AG20443 (cell line): ENCODE measurements at regions not wholly inside any gene's neighbourhood (a gene's known extent, or its start where the extent isn't known, plus 50 kb on each side); places are given as distances from the start of the nearest gene placed in this dataset.
"Not testable (repeated sequence)": the region's sequence is repeated elsewhere in the genome, so short reads cannot be mapped to it uniquely, and the experiment has no call there.

Source experiments
- DNase-seq: peaks from one replicate; pipeline ENCODE4 v3.0.0; 2012; ENCODE audit warnings: low spot score, mixed read lengths

DNA sequence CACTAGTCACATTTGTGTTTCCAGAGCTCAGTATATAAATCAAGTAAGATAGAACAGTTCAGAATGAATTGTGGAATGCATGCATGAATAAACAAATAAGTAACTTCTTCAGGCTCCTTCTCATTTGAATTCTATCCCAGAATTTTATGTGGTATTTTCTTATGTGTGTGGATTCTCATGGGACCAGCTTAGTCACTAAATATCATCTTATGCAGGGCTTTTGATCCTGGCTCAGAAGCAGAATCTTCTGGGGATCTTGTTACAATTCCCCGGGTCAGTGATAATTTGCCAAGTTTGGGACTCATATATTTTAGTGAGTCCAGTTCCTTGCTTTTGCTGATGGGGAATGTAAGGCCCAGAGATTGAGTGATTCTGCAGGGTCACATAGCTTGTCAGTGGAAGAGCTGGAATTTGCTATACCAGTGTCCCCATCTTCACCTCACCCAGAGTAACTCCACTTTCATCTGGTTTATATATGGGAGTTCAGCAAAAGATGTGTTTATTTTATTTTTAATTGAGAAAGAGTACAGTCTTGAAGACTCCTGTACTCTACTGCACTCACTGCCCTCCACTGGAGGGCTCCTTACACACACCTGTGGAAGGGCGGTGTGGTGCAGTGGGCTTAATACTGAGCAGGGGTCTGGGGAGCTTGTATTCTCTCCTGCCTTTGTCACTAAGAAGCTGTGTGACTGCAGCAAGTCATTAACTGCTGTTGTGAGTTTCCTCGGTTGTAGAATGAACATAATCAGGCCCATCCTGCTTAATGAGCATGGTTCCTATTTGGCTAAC lies 198.2 kb upstream of the CXorf66 start:
- DNase-seq: peak; percentile 18

DNA sequence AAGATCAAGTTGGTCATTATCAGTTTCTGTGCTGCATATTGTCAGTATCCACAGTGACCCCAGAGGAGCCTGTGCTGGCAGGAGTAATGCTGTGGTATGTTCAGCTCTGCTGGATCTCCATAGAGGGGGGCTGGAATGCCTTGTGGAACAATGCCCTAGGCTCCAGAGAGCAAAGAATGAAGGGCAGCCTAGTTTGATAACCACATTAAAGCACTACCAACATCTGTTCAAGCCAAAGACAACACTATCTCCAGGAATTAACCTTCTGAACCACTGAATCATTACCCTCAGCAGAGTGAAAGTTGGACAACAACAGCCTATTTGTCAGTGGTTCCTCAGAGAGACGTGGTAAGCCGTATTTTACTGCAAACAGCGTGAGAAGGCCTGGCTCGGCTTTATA lies 192.3 kb upstream of the CXorf66 start:
- peak; percentile 31 for DNase-seq

DNA sequence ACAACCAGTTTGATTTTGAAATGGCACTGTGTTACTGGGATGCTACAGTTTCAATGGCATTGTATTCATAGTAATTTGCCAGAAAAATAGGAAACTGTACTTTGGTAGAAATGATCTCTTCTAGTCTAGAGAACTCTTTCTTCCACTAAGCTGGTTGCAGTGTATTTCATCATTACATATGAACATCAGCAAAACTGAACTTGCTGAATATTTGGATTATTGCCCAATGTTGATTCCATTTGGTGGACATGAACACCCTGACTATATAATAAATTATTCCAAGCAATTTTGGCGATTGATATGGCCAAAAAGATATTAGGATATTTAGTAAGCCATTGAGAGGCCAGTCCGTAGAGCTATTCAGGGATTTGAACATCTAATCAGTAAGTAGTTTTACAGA lies 191.8 kb upstream of the CXorf66 start:
- DNase-seq: no peak

DNA sequence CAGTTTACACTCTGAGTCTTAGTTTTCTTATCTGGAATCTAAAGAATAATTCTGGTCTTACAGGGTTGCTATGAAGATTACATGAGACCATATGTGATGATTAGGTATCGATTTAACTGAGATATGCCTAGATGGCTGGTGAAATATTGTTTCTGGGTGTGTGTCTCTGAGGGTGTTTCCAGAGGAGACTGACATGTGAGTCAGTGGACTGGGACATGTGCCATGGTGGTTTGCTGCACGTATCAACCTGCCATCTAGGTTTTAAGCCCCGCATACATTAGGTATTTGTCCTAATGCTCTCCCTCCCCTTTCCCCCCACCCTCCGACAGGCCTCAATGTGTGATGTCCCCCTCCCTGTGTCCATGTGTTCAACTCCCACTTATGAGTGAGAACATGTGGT lies 186.0 kb upstream of the CXorf66 start:
- no peak for DNase-seq

DNA sequence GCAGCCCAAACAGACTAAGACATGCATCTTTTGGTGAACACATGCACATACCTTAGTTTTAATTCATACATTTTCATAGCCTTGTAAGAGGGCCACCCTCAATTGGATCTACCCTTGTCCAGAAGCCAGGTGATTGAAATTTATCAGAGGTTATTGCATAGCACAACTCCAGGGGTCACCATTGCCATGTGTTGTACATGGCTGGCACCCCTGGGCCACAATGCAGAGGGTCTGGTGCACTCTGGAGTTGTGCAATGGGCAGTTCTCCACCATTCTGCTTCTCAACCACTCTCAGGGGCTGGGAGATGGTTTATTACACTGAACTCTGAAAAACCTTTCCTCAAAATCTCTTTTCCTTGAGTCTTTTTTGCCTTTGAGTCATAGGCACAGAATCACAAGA lies 184.4 kb upstream of the CXorf66 start:
- no peak for DNase-seq

DNA sequence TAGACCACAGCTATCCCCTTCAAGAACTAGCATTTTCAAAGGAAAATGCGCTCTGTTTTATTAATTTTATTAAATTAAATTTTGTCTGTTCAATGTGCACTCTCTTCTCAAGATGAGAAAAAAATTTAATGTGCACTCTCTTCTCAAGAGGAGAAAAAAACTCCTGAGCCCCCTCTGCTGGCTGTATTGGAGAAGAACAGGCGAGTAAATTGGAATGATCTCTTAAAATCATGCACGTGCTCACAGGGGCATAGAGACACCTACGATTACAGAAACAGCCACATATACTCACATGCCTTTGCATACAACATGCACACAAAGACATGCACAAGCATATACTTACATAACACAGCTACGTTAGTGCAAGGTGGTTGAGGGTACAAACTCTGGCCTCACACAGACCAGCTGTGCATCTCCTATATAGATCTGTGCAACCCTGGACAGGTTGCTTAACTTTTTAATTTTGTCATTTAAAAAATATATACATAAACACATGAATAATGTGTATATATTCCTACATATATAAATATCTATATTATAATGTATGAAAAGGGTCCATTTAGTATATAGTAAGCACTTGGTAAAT lies 176.2 kb upstream of the CXorf66 start:
- peak; percentile 45 for DNase-seq

DNA sequence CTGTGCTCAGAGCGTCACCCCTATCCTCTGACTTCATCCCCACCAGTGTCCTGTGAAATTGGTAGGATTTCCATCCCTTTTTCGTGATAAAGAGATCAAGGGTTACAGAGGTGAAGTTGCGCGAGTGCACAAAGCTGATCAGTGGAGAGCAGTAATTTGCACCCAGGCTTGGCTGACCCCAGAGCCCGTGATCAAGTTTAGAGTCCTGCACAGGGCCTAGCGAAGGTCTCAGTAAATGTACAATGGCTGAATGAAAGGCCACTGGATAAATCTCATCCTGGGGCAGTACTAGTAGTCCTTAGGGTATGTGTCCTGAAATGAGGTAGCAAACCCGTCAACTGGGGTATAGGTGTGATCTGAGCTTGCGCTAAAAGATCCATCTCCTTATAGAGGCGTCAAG lies 173.2 kb upstream of the CXorf66 start:
- DNase-seq: not testable (repeated sequence)

DNA sequence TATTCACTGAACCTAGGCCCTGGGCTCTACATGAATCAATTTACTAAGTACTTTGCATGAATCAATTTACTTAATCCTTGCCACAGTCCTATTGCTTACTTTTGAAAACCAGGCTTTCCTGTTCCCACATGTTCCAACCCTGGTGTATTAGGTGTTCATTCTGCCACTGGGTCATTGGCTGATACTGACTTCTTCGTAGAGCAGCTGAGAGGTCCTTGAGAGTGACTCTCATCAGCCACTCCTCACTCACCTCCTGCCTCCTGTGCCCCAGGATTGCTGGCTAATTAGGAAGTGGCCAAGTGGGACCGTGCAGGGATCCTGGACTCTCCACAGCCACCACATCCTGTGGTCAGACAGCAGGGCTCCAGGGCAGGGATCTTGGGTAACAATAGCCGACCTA lies 172.7 kb upstream of the CXorf66 start:
- not testable (repeated sequence) for DNase-seq

DNA sequence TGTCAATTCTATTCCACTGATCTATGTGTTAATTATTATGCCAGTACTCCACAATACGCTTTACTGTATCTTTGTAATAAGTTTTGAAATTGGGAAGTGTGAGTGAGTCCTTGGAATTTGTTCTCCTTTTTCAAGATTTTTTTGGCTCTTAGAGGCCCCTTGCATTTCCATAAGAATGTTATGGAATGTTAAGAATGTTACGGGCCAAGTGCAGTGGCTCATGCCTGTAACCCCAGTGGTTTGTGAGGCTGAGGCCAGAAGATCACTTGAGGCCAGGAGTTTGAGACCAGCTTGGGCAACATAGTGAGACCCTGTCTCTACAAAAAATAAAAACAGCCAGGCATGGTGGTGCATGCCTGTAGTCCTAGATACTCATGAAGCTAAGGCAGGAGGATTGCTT lies 167.6 kb upstream of the CXorf66 start:
- DNase-seq: no peak

DNA sequence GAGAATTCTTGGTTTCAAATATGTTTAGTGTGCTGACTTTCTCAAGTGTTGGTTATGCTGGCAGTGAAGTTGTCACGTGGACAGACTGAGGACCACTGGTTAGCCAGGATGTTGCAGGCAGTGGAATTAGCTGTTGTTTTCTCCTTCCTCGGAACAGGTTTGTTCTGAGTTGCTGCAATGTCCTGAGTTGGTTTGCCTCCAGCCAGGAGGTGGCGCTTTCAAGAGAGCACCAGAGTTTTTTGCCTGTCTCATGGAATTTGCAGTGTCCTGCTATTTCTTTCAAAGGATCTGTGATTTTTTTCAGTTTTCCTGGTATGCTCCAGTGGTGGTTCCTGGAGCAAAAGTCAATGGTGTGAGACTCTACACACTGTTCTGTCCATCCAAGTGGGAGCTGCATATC lies 158.1 kb upstream of the CXorf66 start:
- DNase-seq: no peak

DNA sequence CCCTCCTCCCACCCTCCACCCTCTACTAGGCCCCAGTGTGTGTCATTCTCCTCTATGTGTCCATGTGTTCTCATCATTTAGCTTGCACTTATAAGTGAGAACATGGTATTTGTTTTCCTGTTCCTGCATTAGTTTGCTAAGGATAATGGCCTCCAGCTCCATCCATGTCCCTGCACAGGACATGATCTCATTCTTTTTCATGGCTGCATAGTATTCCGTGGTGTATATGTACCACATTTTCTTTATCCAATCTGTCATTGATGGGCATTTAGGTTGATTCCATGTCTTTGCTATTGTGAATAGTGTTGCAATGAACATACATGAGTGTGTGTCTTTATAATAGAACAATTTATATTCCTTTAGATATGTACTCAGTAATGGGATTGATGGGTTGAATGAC lies 148.7 kb upstream of the CXorf66 start:
- DNase-seq: not testable (repeated sequence)

DNA sequence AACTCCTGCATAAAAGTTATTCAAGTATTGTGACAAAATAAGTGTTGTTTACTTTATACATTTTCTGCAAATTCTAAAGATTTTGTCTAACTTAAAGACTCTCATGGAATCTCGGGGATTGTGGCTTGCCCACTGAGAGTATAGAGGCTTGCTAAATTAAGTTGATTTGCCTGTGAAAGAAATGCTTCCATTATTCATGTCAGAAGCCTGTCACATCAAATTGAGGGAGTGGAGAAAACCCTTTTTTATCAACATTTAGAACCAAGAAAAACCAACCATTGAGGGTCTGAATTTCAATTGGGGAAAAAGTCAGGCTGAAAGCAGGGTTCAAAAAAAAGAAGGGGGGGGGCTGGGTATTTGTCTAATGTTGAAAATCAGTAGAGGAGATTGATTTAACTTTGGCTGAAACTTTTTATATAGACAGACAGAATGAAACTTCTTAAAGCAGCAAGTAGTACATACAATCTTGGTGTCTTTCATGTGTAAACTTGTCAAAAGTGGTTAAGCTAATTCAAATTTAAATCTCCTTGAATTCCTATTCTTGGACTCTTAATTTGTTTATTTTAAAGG lies 144.8 kb upstream of the CXorf66 start:
- DNase-seq: no peak

DNA sequence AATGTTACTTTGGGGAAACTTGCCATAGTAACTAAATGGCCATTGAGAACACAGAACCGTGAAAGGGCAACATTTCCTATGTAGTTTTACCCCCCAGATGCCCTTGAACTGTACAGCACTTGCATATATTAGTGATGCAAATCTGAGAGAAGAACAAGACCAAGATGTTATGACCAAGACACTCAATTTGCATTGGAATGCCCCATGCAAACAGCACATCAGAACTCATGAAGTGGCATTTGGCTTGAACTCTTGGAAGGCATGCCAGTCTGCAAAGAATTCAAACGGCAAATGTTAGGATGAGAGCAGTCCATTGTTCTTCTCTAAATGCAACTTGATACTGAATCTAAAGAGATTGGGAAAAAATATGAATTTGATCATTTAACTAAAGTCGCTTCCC lies 139.4 kb upstream of the CXorf66 start:
- no peak for DNase-seq

DNA sequence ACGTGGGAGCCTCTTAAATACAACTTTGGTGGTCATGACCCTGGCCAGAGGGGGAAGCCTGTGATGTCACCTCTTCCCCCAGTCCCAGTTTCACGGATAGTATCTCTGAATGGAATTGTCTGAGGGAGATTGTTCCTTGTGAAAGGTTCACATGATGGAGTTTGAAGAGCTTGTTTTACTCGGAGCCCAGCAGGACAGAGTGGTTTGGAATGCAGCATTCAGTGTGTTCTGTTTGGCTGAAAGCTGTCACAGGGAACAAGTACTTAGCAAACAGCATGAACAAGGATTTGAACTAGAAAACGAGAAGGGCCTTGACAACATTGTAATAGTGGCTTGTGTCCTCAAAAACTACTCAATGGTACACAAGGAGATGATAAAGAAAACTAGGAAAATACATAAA lies 133.9 kb upstream of the CXorf66 start:
- DNase-seq: no peak

DNA sequence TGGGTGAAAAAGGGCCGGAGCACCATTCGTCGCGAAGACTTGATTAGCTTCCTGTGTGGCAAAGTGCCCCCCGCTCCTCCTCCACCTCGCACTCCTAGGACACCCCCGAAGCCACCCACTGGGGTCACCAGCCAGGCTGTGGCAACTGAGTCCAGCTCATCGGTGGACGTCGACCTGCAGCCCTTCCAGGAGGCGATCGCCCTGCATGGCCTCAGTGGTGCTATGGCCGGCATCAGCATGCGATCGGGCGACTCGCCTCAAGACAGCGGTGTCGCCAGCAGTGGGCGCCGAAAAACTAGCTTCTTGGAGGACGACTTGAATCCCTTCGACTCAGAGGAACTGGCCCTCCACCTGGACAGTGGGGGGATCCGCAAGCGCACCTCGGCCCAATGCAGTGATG lies 126.8 kb upstream of the CXorf66 start:
- DNase-seq: no peak

DNA sequence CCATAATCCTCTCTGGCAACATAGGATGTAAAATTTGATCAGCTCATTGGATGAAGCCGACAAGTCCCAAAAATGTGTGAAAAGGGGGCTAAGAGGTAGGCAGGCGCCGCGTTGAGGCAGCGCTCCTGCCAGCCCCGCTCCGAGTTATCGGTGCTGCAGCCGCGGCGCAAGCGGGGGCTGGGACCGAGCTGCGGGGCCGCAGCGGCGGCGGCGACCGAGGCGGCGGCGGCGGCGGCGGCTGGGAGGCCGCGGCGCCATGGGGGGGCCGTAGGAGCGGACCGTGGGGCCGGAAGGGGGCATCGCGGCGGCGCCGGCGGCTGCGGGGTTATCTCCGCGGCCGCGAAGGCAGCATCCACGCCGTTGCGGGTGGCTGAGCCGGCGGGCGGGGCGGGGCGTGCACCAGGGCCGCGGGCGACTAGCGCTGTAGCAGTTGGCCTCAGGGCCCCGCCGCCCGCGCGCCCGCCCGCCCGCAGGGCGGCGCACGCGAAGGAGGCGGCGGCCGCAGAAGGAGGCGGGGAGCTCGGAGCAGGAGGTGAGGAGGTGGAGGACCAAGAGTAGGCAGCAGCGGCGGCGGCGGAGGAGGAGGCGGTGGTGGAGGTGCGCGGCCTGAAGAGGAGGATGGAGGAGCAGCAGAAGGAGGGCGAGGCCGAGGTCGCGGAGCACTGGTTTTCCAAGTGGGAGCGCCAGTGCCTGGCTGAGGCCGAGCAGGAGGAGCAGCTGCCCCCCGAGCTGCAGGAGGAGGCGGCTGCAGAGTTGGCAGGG lies 126.0 kb upstream of the CXorf66 start:
- DNase-seq: peak; percentile 40

DNA sequence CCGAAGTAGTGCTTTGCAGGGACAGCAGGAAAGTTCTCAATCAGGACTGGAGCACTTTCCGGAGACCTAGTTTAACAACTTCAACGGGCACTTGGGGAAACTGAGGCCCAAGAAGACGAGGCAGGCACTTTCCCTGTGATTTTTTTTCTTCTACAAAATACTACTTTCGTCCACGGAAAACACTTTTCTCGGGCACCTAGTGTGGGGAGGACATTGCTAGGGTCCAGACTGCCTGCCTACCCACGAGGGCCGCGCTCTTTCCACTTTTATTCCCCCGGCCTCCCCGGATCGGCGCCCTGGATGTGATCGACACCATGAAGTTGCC lies 125.4 kb upstream of the CXorf66 start:
- no peak for DNase-seq

DNA sequence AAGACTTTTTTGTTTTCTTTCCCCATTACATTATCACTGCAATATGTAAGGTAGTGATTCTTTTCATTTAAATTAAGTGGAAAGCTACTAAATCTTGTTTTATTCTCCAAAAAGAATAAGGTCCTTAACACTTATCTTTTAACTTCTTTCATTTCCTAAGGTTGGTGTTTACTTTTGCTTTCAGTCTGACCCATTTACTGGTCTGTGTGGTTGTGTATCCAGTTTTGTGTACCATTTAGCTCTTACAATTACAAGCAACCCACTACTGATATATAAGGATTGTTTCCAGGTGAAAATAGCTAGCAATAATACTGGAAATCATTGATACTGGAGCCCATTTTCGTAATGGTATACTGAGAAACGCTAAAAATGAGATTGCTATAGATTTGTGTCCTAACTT lies 123.1 kb upstream of the CXorf66 start:
- DNase-seq: no peak

DNA sequence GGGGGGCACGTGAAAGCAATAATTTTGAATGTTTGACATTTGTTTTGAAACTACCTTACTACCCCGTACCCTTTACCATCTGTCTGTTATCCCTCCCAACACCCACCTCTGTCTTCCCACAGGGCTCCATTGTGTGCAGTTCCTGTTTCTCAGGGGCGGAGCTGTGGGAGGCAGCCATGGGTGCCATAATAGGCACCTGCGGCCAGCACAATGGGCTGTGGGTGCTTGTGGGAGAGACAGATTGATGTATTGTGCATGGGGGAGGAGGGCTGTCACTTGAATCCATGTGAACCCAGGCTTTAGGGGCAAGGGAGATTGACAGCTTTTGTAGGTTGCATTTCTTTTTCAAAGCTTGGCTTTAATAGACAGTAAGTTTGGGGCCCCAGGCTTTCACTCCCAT lies 122.6 kb upstream of the CXorf66 start:
- no peak for DNase-seq

DNA sequence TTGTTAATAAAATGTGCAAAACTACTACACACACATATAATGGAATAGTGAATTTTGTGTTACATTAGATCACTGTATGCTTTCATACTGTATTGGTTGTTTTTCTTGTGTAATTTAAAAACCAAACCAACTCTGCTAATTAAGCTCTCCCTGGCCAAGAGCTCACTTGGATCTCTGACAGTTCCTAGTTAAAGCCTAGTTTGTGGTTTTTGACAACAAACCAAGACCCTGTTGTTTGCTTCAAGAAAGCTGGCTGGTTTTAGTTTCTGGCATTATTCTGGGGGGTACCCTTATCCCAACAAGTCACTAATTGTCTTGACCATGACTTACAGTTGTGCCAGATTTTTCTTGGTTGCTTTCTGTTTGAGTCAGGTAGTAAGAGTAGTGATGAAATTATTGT lies 121.4 kb upstream of the CXorf66 start:
- DNase-seq: no peak

DNA sequence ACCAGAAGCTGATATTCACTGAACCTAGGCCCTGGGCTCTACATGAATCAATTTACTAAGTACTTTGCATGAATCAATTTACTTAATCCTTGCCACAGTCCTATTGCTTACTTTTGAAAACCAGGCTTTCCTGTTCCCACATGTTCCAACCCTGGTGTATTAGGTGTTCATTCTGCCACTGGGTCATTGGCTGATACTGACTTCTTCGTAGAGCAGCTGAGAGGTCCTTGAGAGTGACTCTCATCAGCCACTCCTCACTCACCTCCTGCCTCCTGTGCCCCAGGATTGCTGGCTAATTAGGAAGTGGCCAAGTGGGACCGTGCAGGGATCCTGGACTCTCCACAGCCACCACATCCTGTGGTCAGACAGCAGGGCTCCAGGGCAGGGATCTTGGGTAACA lies 109.5 kb upstream of the CXorf66 start:
- not testable (repeated sequence) for DNase-seq

DNA sequence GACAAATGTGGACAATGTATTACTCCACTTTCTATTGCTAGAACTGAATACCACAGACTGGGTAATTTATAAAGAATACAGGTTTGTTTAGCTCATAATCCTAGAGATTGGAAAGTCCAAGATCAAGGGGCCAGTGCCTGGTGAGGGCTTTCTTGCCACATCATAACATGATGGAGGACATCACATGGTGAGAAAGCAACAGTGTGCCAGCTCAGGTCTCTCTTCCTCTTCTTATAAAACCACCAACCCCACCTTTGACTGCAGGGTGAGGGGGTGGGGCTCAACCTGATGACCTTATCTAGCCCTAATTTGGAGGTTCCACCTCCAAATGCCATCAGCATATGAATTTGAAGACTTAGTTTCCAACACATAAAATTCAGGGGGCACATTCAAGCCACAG lies 105.7 kb upstream of the CXorf66 start:
- DNase-seq: no peak
